HepG2 (cell line): ENCODE measurements at regions not wholly inside any gene's neighbourhood (a gene's known extent, or its start where the extent isn't known, plus 50 kb on each side); places are given as distances from the start of the nearest gene placed in this dataset.

Experiments used
- FOXA1 ChIP-seq, 2 experiments: fragments of 450-650 bp in 1 of 2; sonication (generic) in 1 of 2; formaldehyde crosslinking in 1 of 2; IDR thresholded peaks; 2 replicates each; pipeline versions ENCODE4 v1.4.0 to v1.6.1; 2016 to 2020; ENCODE audit warnings: missing genetic modification reagents in 1 of 2
- MAFK ChIP-seq, 2 experiments: IDR thresholded peaks in 1 of 2; conservative IDR thresholded peaks in 1 of 2; 2 replicates each; pipeline ENCODE4 v1.6.1; 2011; ENCODE audit warnings: improper control_type of control experiment in 2 of 2, low read length in 2 of 2
- PATZ1 ChIP-seq: sonication (generic); formaldehyde crosslinking; IDR thresholded peaks from 2 replicates; pipeline ENCODE4 v1.4.0; 2020; ENCODE audit warnings: missing genetic modification reagents
- RBAK ChIP-seq: sonication (generic); formaldehyde crosslinking; IDR thresholded peaks from 2 replicates; pipeline ENCODE4 v1.5.1; 2020; ENCODE audit warnings: mild to moderate bottlenecking, missing genetic modification reagents
- TBL1XR1 ChIP-seq: fragments of 150-350 bp; IDR thresholded peaks from 2 replicates; pipeline ENCODE4 v1.6.1; 2014; ENCODE audit warnings: borderline replicate concordance, low read length; ENCODE audit not compliant: partially characterized antibody
- ZNF33A ChIP-seq: sonication (generic); formaldehyde crosslinking; IDR thresholded peaks from 2 replicates; pipeline ENCODE4 v1.5.1; 2020; ENCODE audit warnings: missing genetic modification reagents, mild to moderate bottlenecking, moderate library complexity, borderline replicate concordance
- ZNF550 ChIP-seq: sonication (generic); formaldehyde crosslinking; IDR thresholded peaks from 2 replicates; pipeline ENCODE4 v1.4.0; 2020; ENCODE audit warnings: mild to moderate bottlenecking, missing genetic modification reagents, borderline replicate concordance
- ZNF646 ChIP-seq: sonication (generic); formaldehyde crosslinking; IDR thresholded peaks from 2 replicates; pipeline ENCODE4 v1.9.0; 2021; ENCODE audit warnings: mild to moderate bottlenecking, missing genetic modification reagents
- TF ChIP-seq, protein P1 (sequence below): IDR thresholded peaks from 2 replicates; pipeline ENCODE4 v1.6.1; 2016; ENCODE audit warnings: mild to moderate bottlenecking
- TF ChIP-seq, protein P2 (sequence below): IDR thresholded peaks from 2 replicates; pipeline ENCODE4 v1.6.1; 2018; ENCODE audit warnings: missing genetic modification reagents
- TF ChIP-seq, protein P3 (sequence below): sonication (generic); formaldehyde crosslinking; IDR thresholded peaks from 2 replicates; pipeline ENCODE4 v1.4.0; 2020; ENCODE audit warnings: missing genetic modification reagents

DNA sequence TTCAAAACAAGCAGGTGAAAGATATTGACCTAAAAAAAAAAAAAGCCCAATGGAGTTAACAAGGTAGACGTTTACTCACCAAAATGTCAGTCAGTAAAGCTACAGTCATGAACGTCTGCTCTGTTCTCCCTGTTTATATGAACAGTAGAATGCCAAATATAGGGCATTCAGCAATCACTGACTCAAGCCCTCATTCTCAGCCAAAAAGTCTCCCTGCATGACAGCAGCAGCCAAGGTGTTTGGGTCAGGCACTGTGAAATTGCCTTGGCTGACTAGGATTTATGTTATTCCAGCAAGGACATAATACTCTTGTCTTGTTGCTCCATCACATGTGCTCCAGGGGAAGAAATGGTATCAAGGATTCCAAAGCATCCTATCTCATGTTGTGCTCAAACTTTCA lies 194.7 kb upstream of the RSPO3 start (continued):
- TF ChIP-seq, protein P1, sequence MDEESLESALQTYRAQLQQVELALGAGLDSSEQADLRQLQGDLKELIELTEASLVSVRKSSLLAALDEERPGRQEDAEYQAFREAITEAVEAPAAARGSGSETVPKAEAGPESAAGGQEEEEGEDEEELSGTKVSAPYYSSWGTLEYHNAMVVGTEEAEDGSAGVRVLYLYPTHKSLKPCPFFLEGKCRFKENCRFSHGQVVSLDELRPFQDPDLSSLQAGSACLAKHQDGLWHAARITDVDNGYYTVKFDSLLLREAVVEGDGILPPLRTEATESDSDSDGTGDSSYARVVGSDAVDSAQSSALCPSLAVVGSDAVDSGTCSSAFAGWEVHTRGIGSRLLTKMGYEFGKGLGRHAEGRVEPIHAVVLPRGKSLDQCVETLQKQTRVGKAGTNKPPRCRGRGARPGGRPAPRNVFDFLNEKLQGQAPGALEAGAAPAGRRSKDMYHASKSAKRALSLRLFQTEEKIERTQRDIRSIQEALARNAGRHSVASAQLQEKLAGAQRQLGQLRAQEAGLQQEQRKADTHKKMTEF (CRISPR knock-in tag), result no peak
- TF ChIP-seq MAFK (conservative IDR thresholded peaks at IDR 0.05 in 1 of 2, IDR thresholded peaks at IDR 0.05 in 1 of 2; ENCODE audit: low read length in 2 of 2), result no peak
- TF ChIP-seq RBAK (CRISPR knock-in tag), result no peak
- TF ChIP-seq, protein P2, sequence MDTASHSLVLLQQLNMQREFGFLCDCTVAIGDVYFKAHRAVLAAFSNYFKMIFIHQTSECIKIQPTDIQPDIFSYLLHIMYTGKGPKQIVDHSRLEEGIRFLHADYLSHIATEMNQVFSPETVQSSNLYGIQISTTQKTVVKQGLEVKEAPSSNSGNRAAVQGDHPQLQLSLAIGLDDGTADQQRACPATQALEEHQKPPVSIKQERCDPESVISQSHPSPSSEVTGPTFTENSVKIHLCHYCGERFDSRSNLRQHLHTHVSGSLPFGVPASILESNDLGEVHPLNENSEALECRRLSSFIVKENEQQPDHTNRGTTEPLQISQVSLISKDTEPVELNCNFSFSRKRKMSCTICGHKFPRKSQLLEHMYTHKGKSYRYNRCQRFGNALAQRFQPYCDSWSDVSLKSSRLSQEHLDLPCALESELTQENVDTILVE (CRISPR knock-in tag), result no peak
- TF ChIP-seq, protein P3, sequence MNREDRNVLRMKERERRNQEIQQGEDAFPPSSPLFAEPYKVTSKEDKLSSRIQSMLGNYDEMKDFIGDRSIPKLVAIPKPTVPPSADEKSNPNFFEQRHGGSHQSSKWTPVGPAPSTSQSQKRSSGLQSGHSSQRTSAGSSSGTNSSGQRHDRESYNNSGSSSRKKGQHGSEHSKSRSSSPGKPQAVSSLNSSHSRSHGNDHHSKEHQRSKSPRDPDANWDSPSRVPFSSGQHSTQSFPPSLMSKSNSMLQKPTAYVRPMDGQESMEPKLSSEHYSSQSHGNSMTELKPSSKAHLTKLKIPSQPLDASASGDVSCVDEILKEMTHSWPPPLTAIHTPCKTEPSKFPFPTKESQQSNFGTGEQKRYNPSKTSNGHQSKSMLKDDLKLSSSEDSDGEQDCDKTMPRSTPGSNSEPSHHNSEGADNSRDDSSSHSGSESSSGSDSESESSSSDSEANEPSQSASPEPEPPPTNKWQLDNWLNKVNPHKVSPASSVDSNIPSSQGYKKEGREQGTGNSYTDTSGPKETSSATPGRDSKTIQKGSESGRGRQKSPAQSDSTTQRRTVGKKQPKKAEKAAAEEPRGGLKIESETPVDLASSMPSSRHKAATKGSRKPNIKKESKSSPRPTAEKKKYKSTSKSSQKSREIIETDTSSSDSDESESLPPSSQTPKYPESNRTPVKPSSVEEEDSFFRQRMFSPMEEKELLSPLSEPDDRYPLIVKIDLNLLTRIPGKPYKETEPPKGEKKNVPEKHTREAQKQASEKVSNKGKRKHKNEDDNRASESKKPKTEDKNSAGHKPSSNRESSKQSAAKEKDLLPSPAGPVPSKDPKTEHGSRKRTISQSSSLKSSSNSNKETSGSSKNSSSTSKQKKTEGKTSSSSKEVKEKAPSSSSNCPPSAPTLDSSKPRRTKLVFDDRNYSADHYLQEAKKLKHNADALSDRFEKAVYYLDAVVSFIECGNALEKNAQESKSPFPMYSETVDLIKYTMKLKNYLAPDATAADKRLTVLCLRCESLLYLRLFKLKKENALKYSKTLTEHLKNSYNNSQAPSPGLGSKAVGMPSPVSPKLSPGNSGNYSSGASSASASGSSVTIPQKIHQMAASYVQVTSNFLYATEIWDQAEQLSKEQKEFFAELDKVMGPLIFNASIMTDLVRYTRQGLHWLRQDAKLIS (CRISPR knock-in tag), result no peak
- no peak for TF ChIP-seq PATZ1
- TF ChIP-seq FOXA1 (IDR thresholded peaks at IDR 0.05), result no peak
- no peak for TF ChIP-seq FOXA1 (CRISPR knock-in tag; IDR thresholded peaks at IDR 0.05)
- TF ChIP-seq TBL1XR1, result no peak
- no peak for TF ChIP-seq ZNF646
- no peak for TF ChIP-seq ZNF550 (CRISPR knock-in tag)
- TF ChIP-seq ZNF33A (CRISPR knock-in tag), result no peak
- TF ChIP-seq, all 625 proteins: peak for 0
